ENCODE measurements at regions not wholly inside any gene's neighbourhood (a gene's known extent, or its start where the extent isn't known, plus 50 kb on each side); places are given as distances from the start of the nearest gene placed in this dataset.

DNA sequence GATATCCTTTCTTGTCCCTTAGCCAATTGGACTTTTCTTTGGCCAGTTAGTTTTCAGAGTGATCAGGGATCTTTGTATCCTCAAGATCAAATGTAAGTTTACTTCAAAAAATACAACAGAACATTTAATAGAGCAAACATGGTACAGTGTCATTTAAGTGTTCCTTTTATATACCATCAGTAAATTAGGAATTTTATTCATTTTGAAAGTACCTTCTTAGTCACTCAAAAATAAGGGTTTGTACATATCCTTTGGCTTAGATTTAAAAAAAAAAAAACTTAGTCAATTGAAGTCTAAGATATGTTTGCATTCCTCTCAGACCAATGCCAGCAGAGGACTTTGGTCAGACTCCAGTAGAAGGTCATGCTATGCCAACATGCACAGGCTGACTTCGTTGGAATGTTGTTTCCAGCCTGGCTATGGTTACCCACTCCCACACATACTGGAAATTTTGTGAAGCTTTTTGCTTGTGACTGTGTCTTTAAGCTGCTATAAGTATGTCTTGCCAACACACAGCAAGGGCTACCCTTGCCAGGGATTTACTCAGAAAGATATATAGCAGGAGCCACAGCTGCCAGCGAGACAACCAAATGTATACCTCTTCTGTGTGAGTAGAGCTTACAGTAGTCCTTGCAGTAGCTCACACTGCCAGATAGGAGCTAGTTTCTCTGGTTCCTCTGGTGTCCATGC lies 81.5 kb upstream of the LRIF1 start:
- TF ChIP-seq POLR2A (IDR thresholded peaks at IDR 0.05): no peak
- TF ChIP-seq, protein P1, sequence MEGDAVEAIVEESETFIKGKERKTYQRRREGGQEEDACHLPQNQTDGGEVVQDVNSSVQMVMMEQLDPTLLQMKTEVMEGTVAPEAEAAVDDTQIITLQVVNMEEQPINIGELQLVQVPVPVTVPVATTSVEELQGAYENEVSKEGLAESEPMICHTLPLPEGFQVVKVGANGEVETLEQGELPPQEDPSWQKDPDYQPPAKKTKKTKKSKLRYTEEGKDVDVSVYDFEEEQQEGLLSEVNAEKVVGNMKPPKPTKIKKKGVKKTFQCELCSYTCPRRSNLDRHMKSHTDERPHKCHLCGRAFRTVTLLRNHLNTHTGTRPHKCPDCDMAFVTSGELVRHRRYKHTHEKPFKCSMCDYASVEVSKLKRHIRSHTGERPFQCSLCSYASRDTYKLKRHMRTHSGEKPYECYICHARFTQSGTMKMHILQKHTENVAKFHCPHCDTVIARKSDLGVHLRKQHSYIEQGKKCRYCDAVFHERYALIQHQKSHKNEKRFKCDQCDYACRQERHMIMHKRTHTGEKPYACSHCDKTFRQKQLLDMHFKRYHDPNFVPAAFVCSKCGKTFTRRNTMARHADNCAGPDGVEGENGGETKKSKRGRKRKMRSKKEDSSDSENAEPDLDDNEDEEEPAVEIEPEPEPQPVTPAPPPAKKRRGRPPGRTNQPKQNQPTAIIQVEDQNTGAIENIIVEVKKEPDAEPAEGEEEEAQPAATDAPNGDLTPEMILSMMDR (IDR thresholded peaks at IDR 0.05): no peak
